Liver (tissue), 3 donors: ENCODE measurements at regions not wholly inside any gene's neighbourhood (a gene's known extent, or its start where the extent isn't known, plus 50 kb on each side); places are given as distances from the start of the nearest gene placed in this dataset.

Experiments used
- EGR1 ChIP-seq, 2 donors: IDR thresholded peaks; 2 replicates each; pipeline ENCODE4 v1.6.1; 2016 to 2018; ENCODE audit warnings: antibody characterized with exemption in 2 of 2, low read depth in 2 of 2
- GABPA ChIP-seq, 2 donors: IDR thresholded peaks in 1 of 2; conservative IDR thresholded peaks in 1 of 2; 2 replicates each; pipeline ENCODE4 v1.6.1; 2016; ENCODE audit warnings: antibody characterized with exemption in 2 of 2, mild to moderate bottlenecking in 1 of 2, moderate library complexity in 1 of 2
- SP1 ChIP-seq: IDR thresholded peaks from 2 replicates; pipeline ENCODE4 v1.6.1; 2018; ENCODE audit warnings: antibody characterized with exemption, mild to moderate bottlenecking
- TAF1 ChIP-seq: conservative IDR thresholded peaks from 2 replicates; pipeline ENCODE4 v1.6.1; 2016; ENCODE audit warnings: antibody characterized with exemption, mild to moderate bottlenecking
- YY1 ChIP-seq: IDR thresholded peaks from 2 replicates; pipeline ENCODE4 v1.6.1; 2016; ENCODE audit warnings: antibody characterized with exemption, mild to moderate bottlenecking
- TF ChIP-seq, protein P1 (sequence below): fragments of 150-350 bp; IDR thresholded peaks from 2 replicates; pipeline ENCODE4 v1.5.1; 2017; ENCODE audit warnings: improper control_type of control experiment, low read depth, low read length; ENCODE audit not compliant: missing input control
- TF ChIP-seq, protein P2 (sequence below): IDR thresholded peaks from 2 replicates; pipeline ENCODE4 v1.6.1; 2016; ENCODE audit warnings: antibody characterized with exemption
- TF ChIP-seq, protein P3 (sequence below): IDR thresholded peaks from 2 replicates; pipeline ENCODE4 v1.6.1; 2016; ENCODE audit warnings: antibody characterized with exemption
- donor health status: healthy.
- donor health status: healthy.

DNA sequence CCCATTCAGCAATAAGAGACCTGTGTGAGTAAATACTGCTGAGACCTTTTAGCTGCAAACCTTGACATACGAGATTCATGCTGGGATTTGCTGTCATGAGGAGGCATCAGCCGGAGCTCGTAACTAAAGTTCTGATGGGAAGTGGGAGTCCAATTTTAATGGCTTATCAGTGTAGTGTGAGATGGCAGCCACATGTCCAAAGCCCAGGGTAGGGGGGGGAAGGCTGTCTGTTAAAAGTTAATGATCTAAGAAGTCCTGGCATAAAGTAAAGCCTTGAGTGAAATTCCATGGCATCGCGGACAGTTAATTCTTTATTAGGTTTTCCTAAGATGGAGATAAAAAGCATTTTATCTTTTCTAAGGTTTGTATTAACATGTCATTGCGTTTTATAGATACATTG, 240.0 kb downstream of the AACS start:
- TF ChIP-seq, protein P1, sequence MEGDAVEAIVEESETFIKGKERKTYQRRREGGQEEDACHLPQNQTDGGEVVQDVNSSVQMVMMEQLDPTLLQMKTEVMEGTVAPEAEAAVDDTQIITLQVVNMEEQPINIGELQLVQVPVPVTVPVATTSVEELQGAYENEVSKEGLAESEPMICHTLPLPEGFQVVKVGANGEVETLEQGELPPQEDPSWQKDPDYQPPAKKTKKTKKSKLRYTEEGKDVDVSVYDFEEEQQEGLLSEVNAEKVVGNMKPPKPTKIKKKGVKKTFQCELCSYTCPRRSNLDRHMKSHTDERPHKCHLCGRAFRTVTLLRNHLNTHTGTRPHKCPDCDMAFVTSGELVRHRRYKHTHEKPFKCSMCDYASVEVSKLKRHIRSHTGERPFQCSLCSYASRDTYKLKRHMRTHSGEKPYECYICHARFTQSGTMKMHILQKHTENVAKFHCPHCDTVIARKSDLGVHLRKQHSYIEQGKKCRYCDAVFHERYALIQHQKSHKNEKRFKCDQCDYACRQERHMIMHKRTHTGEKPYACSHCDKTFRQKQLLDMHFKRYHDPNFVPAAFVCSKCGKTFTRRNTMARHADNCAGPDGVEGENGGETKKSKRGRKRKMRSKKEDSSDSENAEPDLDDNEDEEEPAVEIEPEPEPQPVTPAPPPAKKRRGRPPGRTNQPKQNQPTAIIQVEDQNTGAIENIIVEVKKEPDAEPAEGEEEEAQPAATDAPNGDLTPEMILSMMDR, result no peak
- TF ChIP-seq EGR1 (IDR thresholded peaks at IDR 0.05; ENCODE audit: low read depth in 2 of 2), result no peak
- TF ChIP-seq SP1, result no peak
- TF ChIP-seq, protein P2, sequence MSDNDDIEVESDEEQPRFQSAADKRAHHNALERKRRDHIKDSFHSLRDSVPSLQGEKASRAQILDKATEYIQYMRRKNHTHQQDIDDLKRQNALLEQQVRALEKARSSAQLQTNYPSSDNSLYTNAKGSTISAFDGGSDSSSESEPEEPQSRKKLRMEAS, result no peak
- TF ChIP-seq YY1, result no peak
- no peak for TF ChIP-seq GABPA (IDR thresholded peaks at IDR 0.05 in 1 of 2, conservative IDR thresholded peaks at IDR 0.05 in 1 of 2)
- TF ChIP-seq TAF1, result no peak
- TF ChIP-seq, protein P3, sequence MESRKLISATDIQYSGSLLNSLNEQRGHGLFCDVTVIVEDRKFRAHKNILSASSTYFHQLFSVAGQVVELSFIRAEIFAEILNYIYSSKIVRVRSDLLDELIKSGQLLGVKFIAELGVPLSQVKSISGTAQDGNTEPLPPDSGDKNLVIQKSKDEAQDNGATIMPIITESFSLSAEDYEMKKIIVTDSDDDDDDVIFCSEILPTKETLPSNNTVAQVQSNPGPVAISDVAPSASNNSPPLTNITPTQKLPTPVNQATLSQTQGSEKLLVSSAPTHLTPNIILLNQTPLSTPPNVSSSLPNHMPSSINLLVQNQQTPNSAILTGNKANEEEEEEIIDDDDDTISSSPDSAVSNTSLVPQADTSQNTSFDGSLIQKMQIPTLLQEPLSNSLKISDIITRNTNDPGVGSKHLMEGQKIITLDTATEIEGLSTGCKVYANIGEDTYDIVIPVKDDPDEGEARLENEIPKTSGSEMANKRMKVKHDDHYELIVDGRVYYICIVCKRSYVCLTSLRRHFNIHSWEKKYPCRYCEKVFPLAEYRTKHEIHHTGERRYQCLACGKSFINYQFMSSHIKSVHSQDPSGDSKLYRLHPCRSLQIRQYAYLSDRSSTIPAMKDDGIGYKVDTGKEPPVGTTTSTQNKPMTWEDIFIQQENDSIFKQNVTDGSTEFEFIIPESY, result no peak
